Peyer's patch (tissue), 4 donors: ENCODE measurements at regions not wholly inside any gene's neighbourhood (a gene's known extent, or its start where the extent isn't known, plus 50 kb on each side); places are given as distances from the start of the nearest gene placed in this dataset.

Experiments
- DNase-seq, 3 donors: peaks; one replicate each; pipeline ENCODE4 v3.0.0-alpha.2; 2017 to 2019
- H3K27ac ChIP-seq, 4 donors: fragments of 200-600 bp; sonication (generic); one replicate each; pipeline ENCODE4 v1.5.1; 2016 to 2019
- H3K27me3 ChIP-seq, 2 donors: fragments of 200-600 bp; sonication (generic); one replicate each; pipeline ENCODE4 v1.5.1; 2019
- H3K36me3 ChIP-seq, 3 donors: fragments of 200-600 bp; sonication (generic); one replicate each; pipeline ENCODE4 v1.5.1; 2016 to 2019
- H3K4me1 ChIP-seq, 4 donors: fragments of 200-600 bp; sonication (generic); one replicate each; pipeline ENCODE4 v1.5.1; 2016 to 2019
- H3K4me3 ChIP-seq, 4 donors: fragments of 200-600 bp; sonication (generic); 1 replicate in 3 of 4; 2 replicates in 1 of 4; pipeline ENCODE4 v1.5.1; 2016 to 2019; ENCODE audit warnings: mild to moderate bottlenecking in 1 of 4
- H3K9me3 ChIP-seq, 4 donors: fragments of 200-600 bp; sonication (generic); one replicate each; pipeline ENCODE4 v1.5.1; 2016 to 2019; ENCODE audit warnings: mild to moderate bottlenecking in 1 of 4
- POLR2A ChIP-seq, 2 donors: fragments of 450-650 bp; IDR thresholded peaks; one replicate each; pipeline ENCODE4 v1.5.1; 2017; ENCODE audit warnings: antibody characterized with exemption in 2 of 2, mild to moderate bottlenecking in 2 of 2, moderate library complexity in 2 of 2
- TF ChIP-seq, protein P1 (sequence below), 6 experiments: fragments of 450-650 bp in 4 of 6; fragments of 200-600 bp in 2 of 6; sonication (generic) in 1 of 6; IDR thresholded peaks; one replicate each; pipeline ENCODE4 v1.5.1; 2017 to 2019; ENCODE audit warnings: antibody characterized with exemption in 6 of 6, mild to moderate bottlenecking in 3 of 6, moderate library complexity in 1 of 6

DNA sequence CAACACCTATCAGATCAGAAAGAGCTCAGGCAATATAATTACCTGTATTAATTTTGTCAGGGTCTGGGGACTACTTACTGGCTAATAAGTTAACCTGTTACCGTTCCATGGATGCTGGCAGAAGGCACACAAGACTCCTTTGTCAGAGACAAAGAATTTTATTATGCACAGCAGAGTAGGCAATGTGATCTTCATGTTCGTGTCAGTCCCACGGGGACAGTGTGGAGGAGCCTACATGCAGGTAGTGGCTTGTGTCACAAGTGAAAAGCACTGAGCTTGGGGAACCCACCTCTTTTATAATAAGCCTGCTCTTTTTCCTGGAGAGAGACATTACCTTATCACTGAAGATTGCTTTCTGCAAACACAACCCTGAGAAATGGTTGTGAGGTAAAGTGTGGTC lies 96.9 kb downstream of the CD164 start:
- Histone ChIP-seq H3K36me3 (no peaks in the 10 kb centered on the region), H3K27ac (no peak overlapping the region), H3K4me1 (no peaks in the 10 kb centered on the region), H3K9me3 (no peaks in the 10 kb centered on the region), H3K27me3 (no peaks in the 10 kb centered on the region), H3K4me3 (no peak overlapping the region)
- TF ChIP-seq, protein P1, sequence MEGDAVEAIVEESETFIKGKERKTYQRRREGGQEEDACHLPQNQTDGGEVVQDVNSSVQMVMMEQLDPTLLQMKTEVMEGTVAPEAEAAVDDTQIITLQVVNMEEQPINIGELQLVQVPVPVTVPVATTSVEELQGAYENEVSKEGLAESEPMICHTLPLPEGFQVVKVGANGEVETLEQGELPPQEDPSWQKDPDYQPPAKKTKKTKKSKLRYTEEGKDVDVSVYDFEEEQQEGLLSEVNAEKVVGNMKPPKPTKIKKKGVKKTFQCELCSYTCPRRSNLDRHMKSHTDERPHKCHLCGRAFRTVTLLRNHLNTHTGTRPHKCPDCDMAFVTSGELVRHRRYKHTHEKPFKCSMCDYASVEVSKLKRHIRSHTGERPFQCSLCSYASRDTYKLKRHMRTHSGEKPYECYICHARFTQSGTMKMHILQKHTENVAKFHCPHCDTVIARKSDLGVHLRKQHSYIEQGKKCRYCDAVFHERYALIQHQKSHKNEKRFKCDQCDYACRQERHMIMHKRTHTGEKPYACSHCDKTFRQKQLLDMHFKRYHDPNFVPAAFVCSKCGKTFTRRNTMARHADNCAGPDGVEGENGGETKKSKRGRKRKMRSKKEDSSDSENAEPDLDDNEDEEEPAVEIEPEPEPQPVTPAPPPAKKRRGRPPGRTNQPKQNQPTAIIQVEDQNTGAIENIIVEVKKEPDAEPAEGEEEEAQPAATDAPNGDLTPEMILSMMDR (IDR thresholded peaks at IDR 0.05), result no peak
- TF ChIP-seq POLR2A (IDR thresholded peaks at IDR 0.05), result no peak
- no peak for DNase-seq

DNA sequence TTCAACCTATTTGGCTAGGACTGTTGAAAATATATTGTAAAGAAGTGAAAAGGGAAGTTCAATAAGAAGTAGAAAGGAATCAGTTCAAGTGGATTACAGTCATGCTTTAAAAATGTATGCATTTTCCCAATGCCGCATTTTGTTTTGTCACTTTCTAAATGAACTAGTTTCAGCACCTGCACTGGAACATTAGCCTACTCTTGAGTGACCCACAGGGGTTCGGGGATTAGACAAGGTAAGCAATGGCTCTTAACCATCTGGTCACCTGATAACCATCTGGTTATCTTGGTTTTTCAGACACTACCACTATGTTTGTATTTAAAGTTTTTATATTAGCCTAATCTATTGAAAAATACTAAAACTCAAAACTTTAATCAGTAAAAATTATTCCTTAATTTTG lies 97.6 kb downstream of the CD164 start:
- no peak for DNase-seq
- no peak overlapping the region for H3K27ac ChIP-seq
- no peaks in the 10 kb centered on the region for H3K9me3 ChIP-seq
- no peak for TF ChIP-seq POLR2A (IDR thresholded peaks at IDR 0.05)
- no peaks in the 10 kb centered on the region for H3K36me3 ChIP-seq
- no peaks in the 10 kb centered on the region for H3K4me1 ChIP-seq
- H3K27me3 ChIP-seq, result no peaks in the 10 kb centered on the region
- no peak overlapping the region for H3K4me3 ChIP-seq

GRCh38 chr6:109282756-109283155 lies 99.5 kb downstream of the CD164 start:
- no peaks in the 10 kb centered on the region for H3K4me1 ChIP-seq
- H3K27me3 ChIP-seq, result no peaks in the 10 kb centered on the region
- no peaks in the 10 kb centered on the region for H3K9me3 ChIP-seq
- no peak overlapping the region for H3K4me3 ChIP-seq
- no peak overlapping the region for H3K27ac ChIP-seq
- DNase-seq, result no peak
- H3K36me3 ChIP-seq, result no peaks in the 10 kb centered on the region
- no peak for TF ChIP-seq POLR2A (IDR thresholded peaks at IDR 0.05)
- TF ChIP-seq, protein P1 (IDR thresholded peaks at IDR 0.05), result no peak

GRCh38 chr6:109279628-109280027 lies 102.6 kb downstream of the CD164 start:
- H3K27me3 ChIP-seq, result no peaks in the 10 kb centered on the region
- no peaks in the 10 kb centered on the region for H3K36me3 ChIP-seq
- no peak for DNase-seq
- TF ChIP-seq, protein P1 (IDR thresholded peaks at IDR 0.05), result no peak
- TF ChIP-seq POLR2A (IDR thresholded peaks at IDR 0.05), result no peak
- H3K4me1 ChIP-seq, result no peaks in the 10 kb centered on the region
- H3K4me3 ChIP-seq, result no peak overlapping the region
- H3K27ac ChIP-seq, result no peak overlapping the region
- no peaks in the 10 kb centered on the region for H3K9me3 ChIP-seq

GRCh38 chr6:109271622-109272021 lies 110.6 kb downstream of the CD164 start:
- no peak overlapping the region for H3K27ac ChIP-seq
- no peak for DNase-seq
- TF ChIP-seq POLR2A (IDR thresholded peaks at IDR 0.05), result no peak
- TF ChIP-seq, protein P1 (IDR thresholded peaks at IDR 0.05), result no peak

DNA sequence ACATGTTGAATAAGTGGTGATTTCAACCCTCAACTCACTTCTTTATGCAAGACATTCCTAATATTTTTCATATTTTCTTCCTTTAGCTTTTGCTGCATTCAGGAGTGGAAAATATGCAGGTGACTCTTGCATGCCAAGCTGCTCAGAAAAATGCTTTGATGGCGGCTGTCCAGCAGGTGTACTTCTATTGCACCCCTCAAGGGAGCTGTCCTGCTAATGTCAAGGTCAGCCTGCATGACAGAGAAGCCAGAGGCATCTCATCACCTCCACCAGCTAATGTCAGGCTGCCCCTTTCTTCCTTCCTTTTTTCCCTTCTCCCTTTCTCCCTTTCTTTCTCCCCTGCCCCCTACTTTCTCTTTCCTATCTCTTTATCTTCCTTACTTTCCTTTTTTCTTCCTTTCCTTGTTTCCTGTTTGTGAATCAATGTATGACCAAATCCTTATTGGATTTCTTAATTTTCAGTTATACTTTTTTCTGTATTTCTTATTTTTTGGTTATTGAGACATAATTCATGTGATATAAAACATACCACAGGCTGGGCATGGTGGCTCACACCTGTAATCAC lies 112.2 kb downstream of the CD164 start:
- TF ChIP-seq POLR2A (IDR thresholded peaks at IDR 0.05), result no peak
- no peaks in the 10 kb centered on the region for H3K27me3 ChIP-seq
- DNase-seq, result no peak
- H3K4me3 ChIP-seq, result no peak overlapping the region
- H3K4me1 ChIP-seq, result no peaks in the 10 kb centered on the region
- no peak overlapping the region for H3K27ac ChIP-seq
- H3K9me3 ChIP-seq, result peaks cover 0 to 3% (median 0%) of the 10 kb centered on the region in 4 donors
- H3K36me3 ChIP-seq, result no peaks in the 10 kb centered on the region

More at GRCh38 chr6:109271622-109272021, 110.6 kb downstream of the CD164 start:
- peaks cover 0 to 3% (median 0%) of the 10 kb centered on the region in 4 donors for H3K9me3 ChIP-seq
- no peaks in the 10 kb centered on the region for H3K4me1 ChIP-seq
- H3K4me3 ChIP-seq, result no peak overlapping the region
- H3K36me3 ChIP-seq, result no peaks in the 10 kb centered on the region
- H3K27me3 ChIP-seq, result no peaks in the 10 kb centered on the region

GRCh38 chr6:109269057-109269456 lies 113.2 kb downstream of the CD164 start:
- H3K27me3 ChIP-seq, result no peaks in the 10 kb centered on the region
- H3K9me3 ChIP-seq, result peaks cover 0 to 3% (median 0%) of the 10 kb centered on the region in 4 donors
- H3K4me3 ChIP-seq, result no peak overlapping the region
- H3K4me1 ChIP-seq, result no peaks in the 10 kb centered on the region
- H3K36me3 ChIP-seq, result no peaks in the 10 kb centered on the region
- DNase-seq, result no peak
- no peak overlapping the region for H3K27ac ChIP-seq
- TF ChIP-seq POLR2A (IDR thresholded peaks at IDR 0.05), result no peak
- TF ChIP-seq, protein P1 (IDR thresholded peaks at IDR 0.05), result no peak
